GM12873 (cell line): ENCODE measurements at regions not wholly inside any gene's neighbourhood (a gene's known extent, or its start where the extent isn't known, plus 50 kb on each side); places are given as distances from the start of the nearest gene placed in this dataset.

Experiments
- TF ChIP-seq, protein P1 (sequence below): IDR thresholded peaks from 2 replicates; pipeline ENCODE4 v1.5.1; 2012; ENCODE audit warnings: low read depth, mild to moderate bottlenecking, moderate library complexity, low read length, control low read depth; ENCODE audit not compliant: insufficient read depth; ENCODE audit errors: missing control alignments

DNA sequence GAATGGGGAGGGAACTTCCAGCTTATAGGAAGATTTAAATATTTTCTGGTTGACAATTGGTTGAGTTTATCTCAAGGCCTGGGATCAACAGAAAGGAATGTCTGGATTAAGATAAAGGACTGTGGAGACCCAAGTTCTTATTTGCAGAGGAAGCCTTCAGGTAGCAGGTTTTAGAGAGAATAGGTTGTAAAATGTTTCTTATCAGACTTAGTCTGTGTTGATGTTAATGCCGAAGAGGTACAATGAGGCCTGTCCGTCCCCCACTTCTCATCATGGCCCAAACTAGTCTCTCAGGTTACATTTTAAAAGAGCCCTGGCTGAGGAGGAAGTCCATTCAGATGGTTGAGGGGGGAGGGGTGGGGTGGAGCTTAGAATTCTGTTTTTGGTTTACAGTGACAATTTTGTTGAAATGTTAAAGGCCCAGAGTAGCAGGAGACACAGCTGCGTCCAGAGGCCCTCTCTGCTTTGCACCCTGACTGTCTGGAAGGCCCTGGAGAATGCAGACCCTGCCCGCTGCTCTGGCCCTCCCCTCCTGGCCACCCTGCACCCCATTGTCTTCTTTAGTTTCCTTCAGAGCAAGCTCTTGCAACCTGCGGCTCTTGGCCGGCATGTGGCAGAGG is 672.5 kb upstream of the TMEM132C start:
- TF ChIP-seq, protein P1, sequence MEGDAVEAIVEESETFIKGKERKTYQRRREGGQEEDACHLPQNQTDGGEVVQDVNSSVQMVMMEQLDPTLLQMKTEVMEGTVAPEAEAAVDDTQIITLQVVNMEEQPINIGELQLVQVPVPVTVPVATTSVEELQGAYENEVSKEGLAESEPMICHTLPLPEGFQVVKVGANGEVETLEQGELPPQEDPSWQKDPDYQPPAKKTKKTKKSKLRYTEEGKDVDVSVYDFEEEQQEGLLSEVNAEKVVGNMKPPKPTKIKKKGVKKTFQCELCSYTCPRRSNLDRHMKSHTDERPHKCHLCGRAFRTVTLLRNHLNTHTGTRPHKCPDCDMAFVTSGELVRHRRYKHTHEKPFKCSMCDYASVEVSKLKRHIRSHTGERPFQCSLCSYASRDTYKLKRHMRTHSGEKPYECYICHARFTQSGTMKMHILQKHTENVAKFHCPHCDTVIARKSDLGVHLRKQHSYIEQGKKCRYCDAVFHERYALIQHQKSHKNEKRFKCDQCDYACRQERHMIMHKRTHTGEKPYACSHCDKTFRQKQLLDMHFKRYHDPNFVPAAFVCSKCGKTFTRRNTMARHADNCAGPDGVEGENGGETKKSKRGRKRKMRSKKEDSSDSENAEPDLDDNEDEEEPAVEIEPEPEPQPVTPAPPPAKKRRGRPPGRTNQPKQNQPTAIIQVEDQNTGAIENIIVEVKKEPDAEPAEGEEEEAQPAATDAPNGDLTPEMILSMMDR = no peak

DNA sequence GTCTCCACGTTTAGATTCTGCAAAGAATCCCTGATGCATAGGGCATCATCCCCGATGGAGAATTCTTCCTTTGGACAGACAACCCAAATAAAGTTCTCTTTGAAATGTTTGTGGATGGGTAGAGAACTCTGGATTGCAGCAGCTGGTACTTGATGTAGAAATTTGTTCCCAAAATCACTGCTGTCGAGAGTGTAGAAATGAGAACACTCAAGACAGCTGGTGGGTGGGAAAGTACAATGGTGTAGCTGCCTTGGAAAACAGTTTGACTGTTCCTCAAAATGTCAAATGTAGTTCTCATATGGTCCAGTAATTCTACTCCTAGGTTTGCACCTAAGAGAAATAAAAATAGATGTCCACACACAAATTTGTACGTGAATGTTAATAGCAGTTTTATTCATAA is 671.5 kb upstream of the TMEM132C start:
- TF ChIP-seq, protein P1 = no peak

DNA sequence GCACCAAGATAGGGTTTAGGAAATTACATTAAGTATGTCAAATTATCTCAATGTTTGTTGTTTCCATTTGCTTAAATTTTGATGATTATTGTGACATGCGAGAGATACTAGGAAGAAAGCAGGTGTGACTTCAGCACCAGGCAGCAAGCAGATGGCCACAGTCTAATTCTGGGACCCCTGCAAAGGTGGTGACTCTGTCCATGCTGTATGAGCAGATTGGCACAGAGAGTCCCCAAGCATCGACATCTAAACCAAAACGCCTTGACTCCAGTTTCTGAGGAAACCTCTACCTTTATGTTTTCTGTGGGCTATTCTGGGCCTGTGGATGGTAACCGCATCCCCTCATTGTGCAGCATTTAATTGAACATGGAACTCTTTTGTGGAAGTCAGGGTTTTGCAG is 670.1 kb upstream of the TMEM132C start:
- TF ChIP-seq, protein P1 = no peak

DNA sequence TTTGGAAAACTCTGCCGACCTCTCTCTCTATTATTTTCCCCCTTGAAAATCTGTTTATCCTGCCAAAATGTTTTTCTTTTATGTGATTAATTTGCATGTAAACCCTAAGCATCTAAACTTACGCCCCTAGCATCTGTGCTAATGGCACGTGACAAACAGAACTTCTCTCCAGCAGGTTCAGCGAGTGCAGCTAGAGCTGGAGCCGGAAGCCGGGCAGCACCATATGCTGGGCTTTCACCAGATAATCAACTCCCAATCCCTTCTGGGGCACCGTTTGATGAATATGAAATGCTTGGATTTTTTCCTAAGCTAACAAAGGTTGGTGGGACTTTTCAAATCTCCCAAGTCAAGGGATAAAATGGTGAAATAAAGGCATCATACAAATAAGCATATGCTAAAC is 667.5 kb upstream of the TMEM132C start:
- TF ChIP-seq, protein P1 = no peak

DNA sequence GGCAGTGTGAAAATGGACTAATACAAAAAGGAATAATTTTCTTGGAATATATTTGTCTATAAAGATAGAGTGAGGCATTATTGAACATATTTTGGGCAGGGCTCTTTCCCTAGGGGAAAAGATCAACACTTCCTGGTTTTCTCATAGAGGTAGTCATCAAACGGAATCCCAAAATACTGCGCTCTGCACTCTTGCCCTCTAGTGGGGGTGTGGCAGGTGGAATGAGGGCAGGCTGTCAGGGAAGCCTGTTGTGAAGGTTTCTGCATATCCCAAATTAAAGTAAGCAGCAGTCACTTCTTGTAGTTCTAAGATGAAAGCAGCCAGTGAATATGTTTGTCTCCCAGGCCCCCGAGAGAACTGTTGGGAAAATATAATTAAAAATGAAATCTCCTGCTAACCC is 666.8 kb upstream of the TMEM132C start:
- TF ChIP-seq, protein P1 = no peak

DNA sequence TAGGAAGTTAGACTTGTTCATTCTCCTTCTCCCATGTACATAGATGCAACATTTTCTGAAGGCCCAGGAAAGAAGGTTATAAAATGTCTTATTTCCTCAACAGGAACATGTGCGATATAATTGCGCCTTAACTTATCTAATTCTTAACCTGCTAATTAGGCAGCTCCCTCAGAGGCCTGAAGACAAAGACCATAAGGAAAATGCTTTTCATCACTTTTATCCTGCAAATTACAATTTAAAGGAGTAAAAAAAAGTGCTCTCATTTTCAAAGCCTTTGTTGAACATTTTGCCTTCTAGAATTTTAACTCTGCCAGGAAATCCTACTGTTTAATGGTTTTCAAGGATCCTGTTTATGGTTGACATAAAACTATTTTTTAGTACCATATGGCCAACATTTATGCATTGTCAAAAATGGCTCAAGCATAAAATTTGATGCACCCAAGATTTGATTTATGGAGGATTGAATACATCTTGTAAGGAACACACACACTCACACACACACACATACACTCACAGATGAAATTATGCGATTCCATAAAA is 660.4 kb upstream of the TMEM132C start:
- TF ChIP-seq, protein P1 = no peak

DNA sequence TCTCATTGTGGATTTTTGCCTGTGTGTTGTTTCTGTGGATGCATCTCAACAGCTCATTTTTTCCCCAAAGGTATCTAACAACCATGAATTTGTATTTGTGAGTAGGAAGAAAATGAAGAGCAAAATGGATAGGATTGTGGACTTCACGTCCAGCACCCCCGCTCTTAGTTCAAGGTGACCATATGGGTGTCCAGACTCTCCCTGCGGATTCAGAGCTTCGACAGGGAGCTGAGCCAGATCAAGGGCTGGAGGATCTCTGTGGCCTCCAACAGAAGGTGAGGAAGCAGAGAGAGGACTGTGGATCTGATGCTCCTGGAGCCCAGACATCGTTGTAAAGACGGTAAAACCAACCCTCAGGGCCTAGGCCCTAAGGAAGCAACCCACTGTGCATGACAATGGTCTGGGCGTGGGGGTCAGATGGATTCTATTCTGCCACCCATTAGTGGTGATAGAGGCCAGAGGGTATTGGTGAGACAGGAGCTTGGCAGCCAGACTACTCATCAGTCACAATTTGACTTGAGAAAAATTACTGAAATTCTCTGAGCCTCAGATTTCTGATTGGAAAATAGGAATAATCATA is 659.7 kb upstream of the TMEM132C start:
- TF ChIP-seq, protein P1 = no peak
